A673 (cell line): ENCODE measurements at regions not wholly inside any gene's neighbourhood (a gene's known extent, or its start where the extent isn't known, plus 50 kb on each side); places are given as distances from the start of the nearest gene placed in this dataset.

ENCODE experiments used
- BruUV-seq: library from RNA; stranded (reverse); fragments of 400-500 nt; replicated peaks from 2 replicates; lab custom pipeline; 2021; lab: Mats Ljungman, UMichigan
- CTCF ChIA-PET: fragments of 300-600 bp; sonication (Branson Sonifier 250); formaldehyde crosslinking; loops from one replicate; lab custom pipeline; 2022; ENCODE audit warnings: antibody characterized with exemption; lab: Charles Lee
- POLR2A ChIA-PET: fragments of 300-600 bp; sonication (Branson Sonifier 250); formaldehyde crosslinking; loops from one replicate; lab custom pipeline; 2022; ENCODE audit warnings: antibody characterized with exemption; ENCODE audit not compliant: low non-redundant PET; lab: Charles Lee
- DNase-seq: peaks from one replicate; pipeline ENCODE4 v3.0.0-alpha.2; 2015; ENCODE audit warnings: low spot score
- H3K27ac ChIP-seq: fragments of 200-600 bp; sonication (generic); 2 replicates; pipeline ENCODE4 v1.5.1; 2016; ENCODE audit warnings: mixed run types, low read depth, mild to moderate bottlenecking, mixed read lengths, antibody characterized with exemption, low read length; ENCODE audit not compliant: poor library complexity, severe bottlenecking
- H3K27me3 ChIP-seq: fragments of 200-600 bp; sonication (generic); replicated peaks from 2 replicates; pipeline ENCODE4 v1.6.1; 2017; ENCODE audit warnings: mixed run types, low read depth, mild to moderate bottlenecking, mixed read lengths, antibody characterized with exemption, low read length; ENCODE audit not compliant: insufficient read depth, poor library complexity
- H3K36me3 ChIP-seq: fragments of 200-600 bp; sonication (generic); 2 replicates; pipeline ENCODE4 v1.6.1; 2016; ENCODE audit warnings: mixed run types, mild to moderate bottlenecking, mixed read lengths, antibody characterized with exemption, low read length; ENCODE audit not compliant: insufficient read depth, poor library complexity, severe bottlenecking
- H3K4me1 ChIP-seq: fragments of 200-600 bp; sonication (generic); 2 replicates; pipeline ENCODE4 v1.6.1; 2017; ENCODE audit warnings: mixed run types, mild to moderate bottlenecking, mixed read lengths, antibody characterized with exemption, low read length; ENCODE audit not compliant: insufficient read depth, poor library complexity, severe bottlenecking
- H3K4me3 ChIP-seq: fragments of 200-600 bp; sonication (generic); 2 replicates; pipeline ENCODE4 v1.5.1; 2016; ENCODE audit warnings: low read depth, mixed run types, mild to moderate bottlenecking, mixed read lengths, low read length; ENCODE audit not compliant: poor library complexity, severe bottlenecking
- H3K9me3 ChIP-seq: fragments of 200-600 bp; sonication (generic); 2 replicates; pipeline ENCODE4 v1.6.1; 2016; ENCODE audit warnings: mixed run types, low read depth, mild to moderate bottlenecking, mixed read lengths, antibody characterized with exemption, low read length; ENCODE audit not compliant: poor library complexity, severe bottlenecking
- EZH2 ChIP-seq: fragments of 200-600 bp; sonication (generic); IDR thresholded peaks from 2 replicates; pipeline ENCODE4 v1.6.1; 2017; ENCODE audit warnings: borderline replicate concordance, low read depth, mild to moderate bottlenecking, mixed read lengths, antibody characterized with exemption, low read length; ENCODE audit not compliant: poor library complexity, severe bottlenecking
- intact Hi-C: fragments of 100-400 bp; cut with micrococcal nuclease; formaldehyde crosslinking; loops from one replicate; pipeline ENCODE4 v1.10.0; 2022; ENCODE audit not compliant: unreplicated experiment
- TF ChIP-seq, protein P1 (sequence below): fragments of 300-800, 200-600 bp; sonication (generic); conservative IDR thresholded peaks from 2 replicates; pipeline ENCODE4 v1.5.1; 2017; ENCODE audit warnings: low read depth, mild to moderate bottlenecking, antibody characterized with exemption, low read length, moderate library complexity, mixed read lengths

DNA sequence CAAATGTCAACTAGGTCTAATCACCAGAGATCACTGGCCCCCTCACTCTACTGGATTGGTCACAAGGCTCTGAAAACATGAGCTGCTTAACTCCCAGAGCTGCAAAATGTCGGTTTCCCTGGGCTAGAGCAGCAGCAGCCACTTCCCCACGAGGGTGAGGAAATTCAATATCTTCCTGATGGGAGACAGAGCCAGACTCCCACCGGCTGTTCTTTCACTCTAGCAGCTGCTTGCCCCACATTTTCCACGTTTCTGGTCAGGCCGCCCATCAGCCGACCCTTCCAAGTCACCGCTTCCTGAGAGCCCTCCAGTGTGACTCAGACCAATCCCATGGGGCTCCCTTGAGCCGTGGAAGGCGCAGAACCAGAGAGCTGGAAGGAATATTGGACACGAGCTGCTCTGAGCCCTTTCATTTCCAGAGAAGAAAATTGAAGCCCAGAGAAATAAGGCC is 227.0 kb downstream of the ADAMTS15 start:
- peaks cover 20% of the 10 kb centered on the region for H3K9me3 ChIP-seq
- ChIA-PET POLR2A (no interaction called here), CTCF (no interaction called here)
- no peak overlapping the region for H3K4me3 ChIP-seq
- no peaks in the 10 kb centered on the region for H3K27me3 ChIP-seq
- BruUV-seq = no TSS peak
- H3K27ac ChIP-seq = no peak overlapping the region
- no peaks in the 10 kb centered on the region for H3K4me1 ChIP-seq
- DNase-seq = peak; percentile 37
- no peaks in the 10 kb centered on the region for H3K36me3 ChIP-seq
- intact Hi-C loops = loop anchor here (2.0 kb wide), 1 partner anchor 241 kb away; no protein-coding TSS in a partner anchor
- TF ChIP-seq, protein P1, sequence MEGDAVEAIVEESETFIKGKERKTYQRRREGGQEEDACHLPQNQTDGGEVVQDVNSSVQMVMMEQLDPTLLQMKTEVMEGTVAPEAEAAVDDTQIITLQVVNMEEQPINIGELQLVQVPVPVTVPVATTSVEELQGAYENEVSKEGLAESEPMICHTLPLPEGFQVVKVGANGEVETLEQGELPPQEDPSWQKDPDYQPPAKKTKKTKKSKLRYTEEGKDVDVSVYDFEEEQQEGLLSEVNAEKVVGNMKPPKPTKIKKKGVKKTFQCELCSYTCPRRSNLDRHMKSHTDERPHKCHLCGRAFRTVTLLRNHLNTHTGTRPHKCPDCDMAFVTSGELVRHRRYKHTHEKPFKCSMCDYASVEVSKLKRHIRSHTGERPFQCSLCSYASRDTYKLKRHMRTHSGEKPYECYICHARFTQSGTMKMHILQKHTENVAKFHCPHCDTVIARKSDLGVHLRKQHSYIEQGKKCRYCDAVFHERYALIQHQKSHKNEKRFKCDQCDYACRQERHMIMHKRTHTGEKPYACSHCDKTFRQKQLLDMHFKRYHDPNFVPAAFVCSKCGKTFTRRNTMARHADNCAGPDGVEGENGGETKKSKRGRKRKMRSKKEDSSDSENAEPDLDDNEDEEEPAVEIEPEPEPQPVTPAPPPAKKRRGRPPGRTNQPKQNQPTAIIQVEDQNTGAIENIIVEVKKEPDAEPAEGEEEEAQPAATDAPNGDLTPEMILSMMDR = no peak
- no peak for TF ChIP-seq EZH2

DNA sequence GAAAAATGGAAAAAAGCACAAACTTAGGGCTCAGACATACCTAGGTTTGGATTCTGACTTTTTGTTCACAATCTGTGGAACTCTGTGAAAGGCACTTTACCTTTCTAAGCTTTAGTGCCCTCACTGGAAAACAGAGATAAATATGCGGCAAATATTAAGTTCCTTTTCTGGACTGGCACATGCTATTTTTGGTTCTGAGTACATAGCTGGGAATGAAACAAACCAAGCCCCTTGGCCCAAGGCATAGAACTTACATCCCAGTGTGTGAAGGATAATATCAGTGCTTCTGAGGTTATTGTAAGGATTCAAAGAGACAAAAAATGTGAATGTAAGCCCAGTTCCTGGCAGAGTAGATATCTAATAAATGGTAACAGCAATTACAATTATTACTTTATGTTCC is 227.5 kb downstream of the ADAMTS15 start:
- Histone ChIP-seq H3K9me3 (peaks cover 25% of the 10 kb centered on the region), H3K4me1 (no peaks in the 10 kb centered on the region), H3K27me3 (no peaks in the 10 kb centered on the region), H3K36me3 (no peaks in the 10 kb centered on the region), H3K27ac (no peak overlapping the region), H3K4me3 (no peak overlapping the region)
- TF ChIP-seq, protein P1 = no peak
- no peak for TF ChIP-seq EZH2
- ChIA-PET POLR2A (no interaction called here), CTCF (no interaction called here)
- intact Hi-C loops = loop anchor here (2.0 kb wide), 1 partner anchor 241 kb away; no protein-coding TSS in a partner anchor
- BruUV-seq = no TSS peak
- no peak for DNase-seq

DNA sequence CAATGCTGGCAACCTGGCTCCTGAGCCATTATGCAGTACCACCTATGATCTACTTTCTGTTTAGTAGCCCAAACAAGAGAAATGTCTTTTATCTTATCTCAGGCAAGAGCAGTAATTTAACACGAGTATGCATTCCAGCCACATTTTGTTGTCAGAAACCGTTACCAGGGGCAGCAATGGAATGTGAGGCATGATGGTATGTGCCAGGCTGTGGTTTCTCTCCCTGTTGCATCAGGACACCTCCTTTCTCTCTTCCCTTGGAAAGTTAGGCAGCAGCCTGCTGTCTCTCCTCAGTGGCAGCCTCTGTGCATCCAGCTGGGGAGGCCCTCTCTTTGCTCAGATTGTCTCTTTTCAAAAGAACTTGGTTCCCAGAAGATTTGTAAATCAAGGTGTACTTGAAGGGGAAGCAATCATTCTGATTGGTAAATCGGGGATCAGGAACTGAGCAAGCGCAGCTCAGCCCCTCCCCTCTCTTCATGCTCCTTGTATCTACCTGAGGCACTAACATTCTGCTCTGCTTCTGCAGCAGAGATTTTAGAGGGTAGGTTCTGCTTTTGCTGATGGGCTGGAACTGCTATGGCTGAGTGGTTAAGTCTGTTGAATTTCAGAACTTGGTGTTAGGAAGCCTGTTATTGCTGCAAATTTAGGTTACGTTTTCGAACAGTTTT is 229.2 kb downstream of the ADAMTS15 start:
- CTCF ChIA-PET = no interaction called here
- peak; percentile 54 for DNase-seq
- Histone ChIP-seq H3K4me3 (no peak overlapping the region), H3K36me3 (no peaks in the 10 kb centered on the region), H3K4me1 (no peaks in the 10 kb centered on the region), H3K27me3 (no peaks in the 10 kb centered on the region), H3K27ac (no peak overlapping the region), H3K9me3 (peaks cover 28% of the 10 kb centered on the region)
- POLR2A ChIA-PET = no interaction called here
- TF ChIP-seq, protein P1 = no peak
- intact Hi-C loops = no loop called here
- no TSS peak for BruUV-seq
